Activated CD4-positive, alpha-beta T cell treated with anti-CD3 and anti-CD28 coated beads for 24 hours (primary cell): ENCODE measurements at regions not wholly inside any gene's neighbourhood (a gene's known extent, or its start where the extent isn't known, plus 50 kb on each side); places are given as distances from the start of the nearest gene placed in this dataset.

Experiments used
- DNase-seq, 2 donors: peaks; one replicate each; pipeline ENCODE4 v3.0.0-alpha.2; 2020; ENCODE audit warnings: low read depth in 2 of 2

DNA sequence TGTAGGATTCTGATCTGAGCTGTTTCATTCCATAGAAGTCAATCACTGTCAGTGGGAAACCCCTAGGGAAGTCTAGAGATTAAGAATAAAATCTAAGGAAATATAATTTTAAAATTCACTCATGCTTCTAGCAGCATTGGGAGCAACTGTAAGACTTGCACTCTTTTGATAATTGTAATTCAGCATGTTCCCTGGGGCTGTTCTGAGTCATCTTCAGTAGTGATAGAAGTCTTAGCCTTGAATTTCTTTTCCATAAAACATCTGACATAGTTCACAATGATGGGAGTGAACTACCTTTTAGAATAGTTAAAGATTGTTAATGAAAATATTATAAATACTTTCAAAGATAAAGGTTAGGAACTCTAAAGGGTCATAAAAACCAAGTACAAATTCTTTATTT, 935.8 kb downstream of the DTWD2 start:
- DNase-seq, result no peak

DNA sequence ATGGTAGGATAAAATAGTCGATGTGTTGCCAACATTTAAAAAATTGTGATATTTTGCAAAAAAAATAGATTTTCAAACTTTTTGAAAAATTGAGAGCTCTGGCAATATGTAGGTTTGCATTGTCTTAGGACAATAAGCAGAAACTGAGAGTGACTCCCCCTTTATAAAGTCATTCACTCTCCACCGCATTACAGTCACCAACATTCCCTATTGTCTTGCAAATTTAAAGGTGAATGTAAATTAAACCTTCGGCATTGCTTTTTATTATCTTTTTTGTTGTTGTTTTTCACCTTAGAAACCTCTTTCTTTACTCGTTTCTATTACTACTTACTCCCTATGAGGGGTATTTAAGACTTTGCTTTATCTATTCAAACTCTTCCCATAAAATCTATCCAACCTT, 944.2 kb downstream of the DTWD2 start:
- no peak for DNase-seq

DNA sequence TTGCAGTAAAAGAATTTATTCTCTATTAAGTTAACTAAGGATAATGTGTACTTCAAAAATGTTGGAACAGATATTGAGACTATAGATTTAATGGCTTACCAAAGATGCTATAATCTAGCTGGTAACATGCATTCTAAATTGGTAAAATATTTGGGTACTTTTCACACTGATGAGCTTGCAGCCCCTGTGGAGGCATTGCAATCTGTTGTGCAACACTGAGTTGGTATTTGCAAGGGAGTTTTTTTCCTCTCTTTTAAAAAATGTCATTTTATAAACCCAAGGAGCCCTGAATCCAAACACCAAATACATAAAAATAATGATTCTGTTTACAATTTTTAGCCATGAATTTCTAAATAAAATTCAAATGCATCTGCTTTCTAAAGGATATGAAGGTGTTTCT, 944.8 kb downstream of the DTWD2 start:
- no peak for DNase-seq

DNA sequence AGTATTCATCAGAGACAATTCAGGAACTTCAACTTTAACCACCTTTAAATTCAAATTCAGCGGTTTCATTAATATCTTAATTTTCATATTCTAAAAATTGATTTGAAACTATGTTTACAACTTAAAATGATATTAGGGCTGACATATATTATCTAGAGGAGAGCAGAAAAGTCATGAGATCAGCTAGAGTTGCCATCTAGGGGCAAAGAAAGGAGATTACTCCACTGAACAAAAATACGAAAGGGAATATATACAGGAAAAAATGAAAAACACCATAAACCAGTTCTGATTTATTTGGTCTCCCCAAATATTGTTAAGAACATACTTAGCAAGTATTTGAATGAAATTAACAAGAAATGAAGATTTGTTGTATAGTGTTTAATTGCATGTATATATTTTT, 946.3 kb downstream of the DTWD2 start:
- DNase-seq, result no peak

DNA sequence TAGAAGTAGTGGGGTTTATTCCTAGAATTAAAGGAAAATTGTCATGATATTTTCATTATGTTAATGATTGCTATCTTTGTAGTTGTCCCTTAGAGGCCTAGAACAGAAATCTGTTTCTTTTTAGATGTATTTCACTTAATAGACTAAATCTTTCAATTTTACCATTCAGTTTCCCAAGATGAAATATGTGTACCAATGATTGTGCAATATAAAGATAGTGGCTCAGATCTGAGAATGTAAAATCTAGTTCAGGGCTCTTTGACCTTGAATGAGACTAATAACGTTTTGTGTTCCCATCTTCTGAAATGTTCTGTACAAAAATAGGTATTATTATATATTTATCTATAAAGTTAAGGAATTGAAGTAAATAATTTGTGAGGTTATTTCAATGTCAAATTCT, 947.9 kb downstream of the DTWD2 start:
- DNase-seq, result no peak

GRCh38 chr5:118033686-118034338, 954.5 kb downstream of the DTWD2 start:
- DNase-seq, result no peak

GRCh38 chr5:118029807-118030206, 958.5 kb downstream of the DTWD2 start:
- DNase-seq, result no peak

GRCh38 chr5:118022062-118022461, 966.3 kb downstream of the DTWD2 start:
- no peak for DNase-seq

DNA sequence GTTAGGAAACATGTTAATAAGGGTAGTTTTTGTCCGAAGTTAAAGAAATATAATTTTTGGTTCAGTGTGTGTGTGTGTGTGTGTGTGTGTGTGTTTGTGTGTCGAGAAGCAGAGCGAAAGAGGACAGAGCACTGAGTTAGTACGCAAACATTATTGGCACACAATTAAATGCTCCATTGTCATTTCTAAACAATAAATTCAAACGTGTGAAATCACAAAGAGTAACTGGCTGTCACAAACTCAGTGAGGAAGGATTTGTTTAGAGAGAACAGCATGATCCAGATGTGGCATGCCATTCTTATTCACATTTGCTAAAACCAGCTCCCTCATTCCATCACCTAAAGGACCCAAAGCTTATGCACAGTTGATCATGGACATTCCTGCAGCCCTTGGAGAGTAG, 970.8 kb downstream of the DTWD2 start:
- no peak for DNase-seq

DNA sequence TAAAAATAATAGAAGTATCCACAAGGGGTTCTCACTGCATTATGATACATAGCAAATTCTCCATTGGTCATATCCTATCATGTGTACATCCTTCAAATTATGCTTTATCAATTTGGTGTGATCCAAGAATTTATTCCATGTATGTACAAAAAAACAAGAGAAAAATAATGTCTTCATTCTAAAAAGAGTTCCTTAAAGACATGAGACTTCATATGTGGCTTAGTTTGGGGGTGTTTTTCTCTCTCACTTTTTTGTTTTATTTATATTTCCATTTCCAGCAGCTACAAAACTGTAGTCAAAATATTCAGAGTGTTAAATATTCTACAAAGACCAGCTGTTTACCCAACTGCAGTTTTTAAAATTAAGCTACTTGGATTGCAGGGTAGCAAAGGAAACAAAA, 972.0 kb downstream of the DTWD2 start:
- DNase-seq, result no peak

- DNase-seq, result no peak
These were observed 972.8 kb downstream of the DTWD2 start for GRCh38 chr5:118015511-118015910.

DNA sequence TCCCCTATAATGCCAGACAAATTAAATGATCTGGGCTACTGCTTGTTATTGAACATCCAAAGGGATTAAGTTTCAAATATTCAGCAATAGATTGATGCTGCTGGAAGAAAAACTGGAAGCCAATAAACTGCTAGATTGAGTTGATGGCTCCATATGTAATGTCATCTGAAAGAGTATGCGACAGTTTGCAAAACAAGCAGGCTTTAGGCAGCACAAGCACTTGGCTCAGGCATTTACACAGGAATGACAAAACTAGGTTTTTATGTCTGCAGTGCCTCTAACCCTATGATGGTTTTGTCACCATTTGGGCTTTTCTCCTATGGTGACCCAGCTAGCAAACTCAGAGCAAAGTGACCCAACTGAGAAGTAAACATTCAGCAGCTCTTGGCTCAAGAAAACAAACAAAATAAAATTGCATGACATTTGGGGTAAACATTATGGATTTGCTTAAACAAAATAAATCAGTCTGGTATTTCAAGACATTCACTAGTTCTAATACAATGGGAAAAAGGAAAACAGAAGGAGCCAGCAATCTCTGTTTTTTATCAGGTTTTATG, 978.5 kb downstream of the DTWD2 start:
- no peak for DNase-seq

DNA sequence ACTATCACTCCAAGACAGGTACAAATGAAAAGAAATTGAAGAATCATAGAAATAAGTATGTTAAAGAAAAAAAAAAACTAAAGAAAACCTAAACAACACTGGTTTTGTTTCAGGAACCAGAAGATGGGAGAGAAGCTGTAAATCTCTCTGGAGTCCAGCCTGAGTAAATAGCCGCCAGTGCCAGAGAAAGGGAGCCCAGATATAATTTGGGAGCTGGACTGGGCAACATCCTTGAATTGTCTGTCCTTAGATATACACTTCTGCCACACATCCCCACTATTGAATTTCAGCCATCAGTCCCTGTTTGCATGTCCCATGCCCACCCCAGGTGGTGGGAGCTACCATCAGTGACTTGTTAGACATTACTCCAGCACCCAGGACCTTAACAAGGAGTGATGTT, 979.6 kb downstream of the DTWD2 start:
- DNase-seq, result no peak

- no peak for DNase-seq
These were observed 981.1 kb downstream of the DTWD2 start for GRCh38 chr5:118007262-118007661.

DNA sequence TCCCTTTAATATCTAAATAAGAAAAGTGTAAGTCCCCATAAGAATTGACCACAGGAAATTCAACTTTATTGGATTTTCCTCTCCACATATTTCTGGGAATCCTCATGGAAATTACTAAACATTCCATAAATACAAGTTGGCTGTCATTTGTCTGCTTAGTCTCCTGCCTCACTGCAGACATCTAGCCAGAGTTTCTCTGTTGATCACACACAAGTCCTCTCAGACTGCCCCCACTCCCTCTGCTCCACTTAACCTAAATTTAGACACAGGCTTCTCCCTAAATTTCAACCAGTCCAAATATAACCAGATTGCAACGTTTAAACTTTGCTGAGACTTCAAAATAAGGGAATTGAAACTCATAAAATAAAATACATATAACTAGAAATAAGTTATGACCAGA, 982.1 kb downstream of the DTWD2 start:
- no peak for DNase-seq

- no peak for DNase-seq
These were observed 988.3 kb downstream of the DTWD2 start for GRCh38 chr5:117999939-118000549.

- no peak for DNase-seq
These were observed 1005.7 kb downstream of the DTWD2 start for GRCh38 chr5:117982691-117983090.

DNA sequence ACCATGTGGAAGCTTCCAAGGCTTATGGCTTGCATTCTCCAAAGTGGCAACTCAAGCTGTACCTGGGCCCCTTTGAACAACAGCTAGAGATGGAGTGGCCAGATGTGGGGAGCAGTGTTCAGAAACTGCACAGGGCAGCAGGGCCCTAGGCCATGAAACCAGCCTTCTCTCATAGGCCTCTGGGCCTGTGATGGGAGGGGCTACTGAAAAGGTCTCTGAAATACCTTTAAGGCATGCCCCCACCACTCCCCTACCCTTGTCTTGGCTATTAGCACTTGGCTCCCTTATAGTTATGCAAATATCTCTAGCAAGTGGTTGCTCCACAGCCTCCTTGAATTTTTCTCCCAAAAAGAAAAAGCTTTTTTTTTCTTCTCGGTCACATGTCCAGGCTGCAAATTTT, 1014.6 kb downstream of the DTWD2 start:
- no peak for DNase-seq

DNA sequence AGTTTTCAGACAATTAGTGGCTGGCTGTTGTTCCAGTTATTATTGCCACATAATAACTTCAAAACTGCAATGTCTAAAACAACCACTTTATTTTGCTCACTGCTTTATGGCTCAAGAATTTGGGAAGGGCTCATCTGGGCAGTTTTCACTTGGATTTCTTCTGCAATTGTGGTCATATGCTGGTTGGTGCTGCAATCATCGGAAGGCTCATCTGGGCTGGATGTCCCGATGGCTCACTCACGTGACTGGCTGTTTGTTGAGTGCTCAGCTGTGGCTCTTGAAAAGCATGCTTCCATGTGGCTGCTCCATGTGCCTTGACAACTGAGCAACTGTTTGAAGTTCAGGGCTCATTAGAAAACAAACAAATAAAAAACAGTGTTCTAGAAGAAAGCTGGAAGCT, 1032.5 kb downstream of the DTWD2 start:
- no peak for DNase-seq

DNA sequence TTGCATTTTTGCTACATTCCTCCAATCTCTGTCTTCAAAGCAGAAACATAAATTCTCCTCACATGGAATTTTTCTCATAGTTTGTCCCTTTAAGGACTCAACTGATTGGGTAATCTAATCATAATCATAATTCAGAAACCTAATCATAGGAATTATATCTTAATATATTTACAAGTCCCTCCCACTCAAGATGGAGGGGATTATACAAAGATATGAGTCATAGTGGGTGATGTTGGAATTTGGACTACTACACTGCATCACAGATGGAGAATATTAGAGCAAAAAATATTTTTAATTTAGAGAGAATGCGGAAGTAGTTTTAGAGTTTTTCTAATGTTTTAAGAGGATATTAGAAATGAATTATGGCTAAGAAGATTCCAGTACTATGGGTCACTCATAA, 1034.0 kb downstream of the DTWD2 start:
- DNase-seq, result no peak

GRCh38 chr5:117953272-117953671, 1035.1 kb downstream of the DTWD2 start:
- no peak for DNase-seq

DNA sequence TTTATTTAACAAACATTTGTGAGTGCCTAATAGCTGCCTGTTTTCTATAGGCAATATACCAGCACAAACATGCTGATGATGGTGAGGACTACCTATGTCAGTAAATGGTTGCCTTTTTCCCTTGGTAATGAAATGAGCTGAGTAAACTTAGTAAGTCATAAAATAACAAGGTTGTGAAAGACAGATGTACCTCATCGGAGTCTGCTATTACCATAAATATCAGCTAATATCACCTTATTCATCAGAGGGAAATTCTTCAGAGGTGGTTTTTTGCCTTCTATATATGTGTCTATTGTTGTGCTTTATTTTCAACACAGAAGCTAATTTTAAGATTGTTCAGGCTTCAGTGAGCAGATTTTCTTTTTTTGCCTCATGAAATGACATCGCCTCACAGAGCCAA, 1040.5 kb downstream of the DTWD2 start:
- DNase-seq, result no peak

GRCh38 chr5:117947121-117947520, 1041.2 kb downstream of the DTWD2 start:
- DNase-seq, result no peak

DNA sequence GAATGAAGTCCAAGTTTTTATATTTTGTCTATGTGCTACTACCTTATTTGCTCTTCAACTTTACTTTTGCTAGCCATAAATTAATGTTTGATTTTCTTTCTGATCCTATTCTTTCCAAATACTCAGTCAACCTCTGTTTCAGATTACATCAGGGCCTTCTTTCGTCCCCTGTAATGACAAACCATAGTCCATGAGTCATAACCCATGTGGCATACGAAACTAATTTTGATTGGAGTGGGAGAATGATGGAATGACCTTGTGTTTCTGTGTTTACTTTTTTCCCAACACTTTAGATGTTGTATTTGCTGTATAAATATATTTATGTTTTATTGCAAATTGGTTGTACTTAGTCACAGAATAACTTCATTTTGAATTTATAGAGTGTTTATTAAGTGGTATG, 1043.1 kb downstream of the DTWD2 start:
- no peak for DNase-seq
